ENCODE measurements at regions not wholly inside any gene's neighbourhood (a gene's known extent, or its start where the extent isn't known, plus 50 kb on each side); places are given as distances from the start of the nearest gene placed in this dataset.

DNA sequence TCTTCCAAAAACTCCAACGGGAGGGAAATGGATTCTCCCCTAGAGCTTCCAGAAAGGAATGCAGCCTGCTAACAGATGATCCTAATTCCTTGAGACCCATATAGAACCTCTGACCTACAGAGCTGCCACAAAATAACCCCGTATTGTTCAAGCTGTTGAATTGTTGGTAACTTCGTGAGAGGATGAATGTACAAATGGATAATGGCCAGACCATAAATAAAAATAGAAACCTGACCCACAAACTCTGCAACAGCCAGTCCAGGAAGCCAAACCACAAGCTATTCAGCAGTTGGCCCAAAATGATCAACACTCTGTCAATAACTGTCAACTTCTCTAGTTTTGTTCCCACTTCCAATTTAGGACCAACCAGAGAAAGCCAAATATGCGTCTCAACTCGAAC is 414.0 kb upstream of the ZNF717 start:
- TF ChIP-seq YY1 (IDR thresholded peaks at IDR 0.05; ENCODE audit: low read depth) (no peak), TCF12 (IDR thresholded peaks at IDR 0.05; ENCODE audit: low read depth) (no peak), TAF1 (IDR thresholded peaks at IDR 0.05; ENCODE audit: low read depth) (no peak), CREB1 (IDR thresholded peaks at IDR 0.05; ENCODE audit: low read depth) (no peak), NFIC (IDR thresholded peaks at IDR 0.05) (no peak), ZBTB7A (IDR thresholded peaks at IDR 0.05; ENCODE audit: low read depth) (no peak), CEBPB (IDR thresholded peaks at IDR 0.05) (no peak), EP300 (IDR thresholded peaks at IDR 0.05; ENCODE audit: borderline replicate concordance) (no peak), TEAD4 (IDR thresholded peaks at IDR 0.05) (no peak)
- TF ChIP-seq, protein P1, sequence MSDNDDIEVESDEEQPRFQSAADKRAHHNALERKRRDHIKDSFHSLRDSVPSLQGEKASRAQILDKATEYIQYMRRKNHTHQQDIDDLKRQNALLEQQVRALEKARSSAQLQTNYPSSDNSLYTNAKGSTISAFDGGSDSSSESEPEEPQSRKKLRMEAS (IDR thresholded peaks at IDR 0.05), result no peak
